ENCODE measurements at regions not wholly inside any gene's neighbourhood (a gene's known extent, or its start where the extent isn't known, plus 50 kb on each side); places are given as distances from the start of the nearest gene placed in this dataset.

- no peaks in the 10 kb centered on the region for H3K36me3 ChIP-seq (ENCODE audit: insufficient read depth, low read length)
- H3F3A ChIP-seq (ENCODE audit: insufficient read depth, low read length) = no peaks in the 10 kb centered on the region
- H3K9me2 ChIP-seq (ENCODE audit: low read depth, low read length) = no peaks in the 10 kb centered on the region
- no peak overlapping the region for H3K27ac ChIP-seq (ENCODE audit: low read depth, low read length, poor library complexity, severe bottlenecking)
- no peaks in the 10 kb centered on the region for H3K79me2 ChIP-seq (ENCODE audit: insufficient read depth, low read length)
- no peaks in the 10 kb centered on the region for H3K9me3 ChIP-seq (ENCODE audit: low read length)
- no peak overlapping the region for H3K4me2 ChIP-seq (ENCODE audit: low read length)
- H3K4me3 ChIP-seq (ENCODE audit: low read depth, low read length, poor library complexity, severe bottlenecking) = no peak overlapping the region
- no peak overlapping the region for H2AFZ ChIP-seq (ENCODE audit: low read length)
- TF ChIP-seq CTCF (IDR thresholded peaks at IDR 0.05; ENCODE audit: low read length) (no peak), EZH2 (IDR thresholded peaks at IDR 0.05; ENCODE audit: borderline replicate concordance, low read length) (no peak)
- no peak overlapping the region for H3K9ac ChIP-seq (ENCODE audit: low read length)
- H3K4me1 ChIP-seq (ENCODE audit: insufficient read depth, low read length, severe bottlenecking) = no peaks in the 10 kb centered on the region
- H4K20me1 ChIP-seq (ENCODE audit: insufficient read depth, low read length) = no peaks in the 10 kb centered on the region
- no peaks in the 10 kb centered on the region for H3K27me3 ChIP-seq (ENCODE audit: insufficient read depth, low read length)
Measured at GRCh38 chr2:19800796-19801195, 101.0 kb downstream of the TTC32 start.

GRCh38 chr2:19799881-19800780 lies 101.7 kb downstream of the TTC32 start:
- H3K36me3 ChIP-seq (ENCODE audit: insufficient read depth, low read length) = no peaks in the 10 kb centered on the region
- H4K20me1 ChIP-seq (ENCODE audit: insufficient read depth, low read length) = no peaks in the 10 kb centered on the region
- no peak overlapping the region for H3K9ac ChIP-seq (ENCODE audit: low read length)
- H3K4me2 ChIP-seq (ENCODE audit: low read length) = no peak overlapping the region
- no peaks in the 10 kb centered on the region for H3K27me3 ChIP-seq (ENCODE audit: insufficient read depth, low read length)
- H3K9me2 ChIP-seq (ENCODE audit: low read depth, low read length) = no peaks in the 10 kb centered on the region
- TF ChIP-seq CTCF (IDR thresholded peaks at IDR 0.05; ENCODE audit: low read length) = no peak
- TF ChIP-seq EZH2 (IDR thresholded peaks at IDR 0.05; ENCODE audit: borderline replicate concordance, low read length) = no peak
- H2AFZ ChIP-seq (ENCODE audit: low read length) = no peak overlapping the region
- H3K79me2 ChIP-seq (ENCODE audit: insufficient read depth, low read length) = no peaks in the 10 kb centered on the region
- no peaks in the 10 kb centered on the region for H3K9me3 ChIP-seq (ENCODE audit: low read length)
- H3K27ac ChIP-seq (ENCODE audit: low read depth, low read length, poor library complexity, severe bottlenecking) = no peak overlapping the region
- no peaks in the 10 kb centered on the region for H3K4me1 ChIP-seq (ENCODE audit: insufficient read depth, low read length, severe bottlenecking)
- no peak overlapping the region for H3K4me3 ChIP-seq (ENCODE audit: low read depth, low read length, poor library complexity, severe bottlenecking)
- no peaks in the 10 kb centered on the region for H3F3A ChIP-seq (ENCODE audit: insufficient read depth, low read length)

GRCh38 chr2:19797871-19798270 lies 103.9 kb downstream of the TTC32 start:
- Histone ChIP-seq H3K4me3 (ENCODE audit: low read depth, low read length, poor library complexity, severe bottlenecking) (no peak overlapping the region), H3K9ac (ENCODE audit: low read length) (no peak overlapping the region), H3K9me2 (ENCODE audit: low read depth, low read length) (no peaks in the 10 kb centered on the region), H3K27ac (ENCODE audit: low read depth, low read length, poor library complexity, severe bottlenecking) (no peak overlapping the region), H3K36me3 (ENCODE audit: insufficient read depth, low read length) (no peaks in the 10 kb centered on the region), H3K4me1 (ENCODE audit: insufficient read depth, low read length, severe bottlenecking) (no peaks in the 10 kb centered on the region), H3F3A (ENCODE audit: insufficient read depth, low read length) (no peaks in the 10 kb centered on the region), H2AFZ (ENCODE audit: low read length) (no peak overlapping the region), H3K79me2 (ENCODE audit: insufficient read depth, low read length) (no peaks in the 10 kb centered on the region), H4K20me1 (ENCODE audit: insufficient read depth, low read length) (no peaks in the 10 kb centered on the region), H3K9me3 (ENCODE audit: low read length) (no peaks in the 10 kb centered on the region), H3K27me3 (ENCODE audit: insufficient read depth, low read length) (no peaks in the 10 kb centered on the region), H3K4me2 (ENCODE audit: low read length) (no peak overlapping the region)
- no peak for TF ChIP-seq CTCF (IDR thresholded peaks at IDR 0.05; ENCODE audit: low read length)
- TF ChIP-seq EZH2 (IDR thresholded peaks at IDR 0.05; ENCODE audit: borderline replicate concordance, low read length) = no peak

All from OCI-LY1 (cell line).